ENCODE measurements at regions not wholly inside any gene's neighbourhood (a gene's known extent, or its start where the extent isn't known, plus 50 kb on each side); places are given as distances from the start of the nearest gene placed in this dataset.

DNA sequence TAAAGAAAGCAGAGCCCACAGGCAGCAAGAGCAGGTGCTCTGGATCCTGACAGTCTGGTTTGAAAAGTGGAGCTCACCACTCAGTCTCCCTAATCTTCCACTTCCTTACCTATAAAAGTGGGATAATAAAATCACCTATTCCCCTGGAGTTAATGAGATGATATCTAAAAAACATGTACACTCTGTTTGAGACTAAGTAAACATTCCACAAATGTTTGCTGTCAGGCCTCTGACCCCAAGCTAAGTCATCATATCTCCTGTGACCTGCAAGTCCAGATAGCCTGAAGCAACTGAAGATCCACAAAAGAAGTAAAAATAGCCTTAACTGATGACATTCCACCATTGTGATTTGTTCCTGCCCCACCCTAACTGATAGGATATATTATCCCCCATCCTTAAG, 1324.5 kb downstream of the XPNPEP1 start:
- TF ChIP-seq FOXM1 (IDR thresholded peaks at IDR 0.05; ENCODE audit: borderline replicate concordance) (no peak), FOXA1 (IDR thresholded peaks at IDR 0.05) (no peak), ZNF384 (IDR thresholded peaks at IDR 0.05) (no peak), L3MBTL2 (conservative IDR thresholded peaks at IDR 0.05) (no peak), SP1 (IDR thresholded peaks at IDR 0.05) (no peak), BHLHE40 (IDR thresholded peaks at IDR 0.05; ENCODE audit: borderline replicate concordance) (no peak), NFRKB (IDR thresholded peaks at IDR 0.05) (no peak), CTBP1 (IDR thresholded peaks at IDR 0.05; ENCODE audit: borderline replicate concordance) (no peak), TARDBP (IDR thresholded peaks at IDR 0.05) (no peak), LEF1 (IDR thresholded peaks at IDR 0.05; ENCODE audit: borderline replicate concordance) (no peak), ARNT (IDR thresholded peaks at IDR 0.05) (no peak), SUZ12 (IDR thresholded peaks at IDR 0.05) (no peak), ELF4 (IDR thresholded peaks at IDR 0.05) (no peak)
- TF ChIP-seq, protein P1, sequence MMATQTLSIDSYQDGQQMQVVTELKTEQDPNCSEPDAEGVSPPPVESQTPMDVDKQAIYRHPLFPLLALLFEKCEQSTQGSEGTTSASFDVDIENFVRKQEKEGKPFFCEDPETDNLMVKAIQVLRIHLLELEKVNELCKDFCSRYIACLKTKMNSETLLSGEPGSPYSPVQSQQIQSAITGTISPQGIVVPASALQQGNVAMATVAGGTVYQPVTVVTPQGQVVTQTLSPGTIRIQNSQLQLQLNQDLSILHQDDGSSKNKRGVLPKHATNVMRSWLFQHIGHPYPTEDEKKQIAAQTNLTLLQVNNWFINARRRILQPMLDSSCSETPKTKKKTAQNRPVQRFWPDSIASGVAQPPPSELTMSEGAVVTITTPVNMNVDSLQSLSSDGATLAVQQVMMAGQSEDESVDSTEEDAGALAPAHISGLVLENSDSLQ (IDR thresholded peaks at IDR 0.05): no peak
- ChIA-PET POLR2A (no interaction called here), CTCF (no interaction called here)
- no peak for DNase-seq (ENCODE audit: extremely low spot score)

- CTCF ChIA-PET: no interaction called here
- no peak for DNase-seq (ENCODE audit: extremely low spot score)
- TF ChIP-seq CTBP1 (IDR thresholded peaks at IDR 0.05; ENCODE audit: borderline replicate concordance) (no peak), TARDBP (IDR thresholded peaks at IDR 0.05) (no peak), FOXA1 (IDR thresholded peaks at IDR 0.05) (no peak), NFRKB (IDR thresholded peaks at IDR 0.05) (no peak), SP1 (IDR thresholded peaks at IDR 0.05) (no peak), HDGF (IDR thresholded peaks at IDR 0.05; ENCODE audit: borderline replicate concordance) (no peak), L3MBTL2 (conservative IDR thresholded peaks at IDR 0.05) (no peak), ELF4 (IDR thresholded peaks at IDR 0.05) (no peak), BHLHE40 (IDR thresholded peaks at IDR 0.05; ENCODE audit: borderline replicate concordance) (no peak)
- POLR2A ChIA-PET: no interaction called here
Observed at GRCh38 chr10:108598320-108598695, 1325.0 kb downstream of the XPNPEP1 start.

DNA sequence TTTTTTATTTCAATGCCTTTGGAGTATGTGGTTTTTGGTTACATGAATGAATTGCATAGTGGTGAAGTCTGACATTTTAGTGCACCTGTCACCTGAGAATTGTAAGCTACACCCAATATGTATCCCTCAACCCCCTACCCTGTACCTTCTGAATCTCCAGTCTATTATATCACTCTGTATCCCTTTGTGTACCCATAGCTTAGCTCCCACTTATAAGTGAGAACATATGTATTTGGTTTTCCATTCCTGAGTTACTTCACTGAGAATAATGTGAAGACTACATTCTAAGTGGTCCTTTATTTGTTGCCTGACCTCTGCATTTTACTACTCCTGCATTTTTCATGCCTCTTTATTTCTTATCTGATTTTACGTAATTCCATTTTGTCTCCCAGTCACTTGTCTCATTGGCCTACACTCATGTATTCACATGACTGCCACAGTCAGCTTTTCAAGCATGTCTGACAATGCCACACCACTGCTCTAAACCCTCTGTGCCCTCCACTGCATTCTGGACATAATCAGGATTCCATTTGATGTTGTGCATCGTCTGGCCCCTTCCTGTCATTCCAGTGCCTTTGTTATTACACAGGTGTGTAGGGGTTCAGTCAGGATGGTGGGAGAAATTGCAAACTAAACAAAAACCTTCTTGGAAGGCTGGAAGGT, 1325.5 kb downstream of the XPNPEP1 start:
- POLR2A ChIA-PET: no interaction called here
- CTCF ChIA-PET: no interaction called here
- DNase-seq (ENCODE audit: extremely low spot score): no peak
- TF ChIP-seq, protein P1 (IDR thresholded peaks at IDR 0.05): no peak
- TF ChIP-seq FOXA1 (IDR thresholded peaks at IDR 0.05) (no peak), ELF4 (IDR thresholded peaks at IDR 0.05) (no peak), CTBP1 (IDR thresholded peaks at IDR 0.05; ENCODE audit: borderline replicate concordance) (no peak), ARNT (IDR thresholded peaks at IDR 0.05) (no peak), HDGF (IDR thresholded peaks at IDR 0.05; ENCODE audit: borderline replicate concordance) (no peak), SP1 (IDR thresholded peaks at IDR 0.05) (no peak), ZNF384 (IDR thresholded peaks at IDR 0.05) (no peak), LEF1 (IDR thresholded peaks at IDR 0.05; ENCODE audit: borderline replicate concordance) (no peak), SUZ12 (IDR thresholded peaks at IDR 0.05) (no peak), BHLHE40 (IDR thresholded peaks at IDR 0.05; ENCODE audit: borderline replicate concordance) (no peak), FOXK2 (IDR thresholded peaks at IDR 0.05) (no peak), FOXM1 (IDR thresholded peaks at IDR 0.05; ENCODE audit: borderline replicate concordance) (no peak), TARDBP (IDR thresholded peaks at IDR 0.05) (no peak), NFRKB (IDR thresholded peaks at IDR 0.05) (no peak)

DNA sequence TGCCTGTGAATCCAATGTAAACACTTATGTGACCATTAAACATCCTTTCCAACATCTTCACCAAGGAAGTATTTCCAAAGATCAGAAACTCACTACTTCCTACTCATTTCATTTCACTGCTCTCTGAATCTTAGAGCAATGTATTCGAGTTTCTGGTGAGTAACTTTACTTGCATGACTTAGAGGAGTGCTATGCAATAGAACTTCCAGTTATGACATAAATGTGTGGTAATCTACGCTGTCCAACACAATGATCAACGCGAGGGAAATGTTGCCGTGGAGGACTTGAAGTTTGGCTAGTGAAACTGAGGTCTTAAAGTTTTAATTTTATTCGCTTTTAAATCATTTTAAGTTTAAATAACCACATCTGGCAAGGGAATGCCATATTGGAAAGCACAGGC, 1326.3 kb downstream of the XPNPEP1 start:
- TF ChIP-seq HDGF (IDR thresholded peaks at IDR 0.05; ENCODE audit: borderline replicate concordance) (no peak), SUZ12 (IDR thresholded peaks at IDR 0.05) (no peak), ZNF384 (IDR thresholded peaks at IDR 0.05) (no peak), ELF4 (IDR thresholded peaks at IDR 0.05) (no peak), ARNT (IDR thresholded peaks at IDR 0.05) (no peak), FOXM1 (IDR thresholded peaks at IDR 0.05; ENCODE audit: borderline replicate concordance) (no peak), LEF1 (IDR thresholded peaks at IDR 0.05; ENCODE audit: borderline replicate concordance) (no peak), SP1 (IDR thresholded peaks at IDR 0.05) (no peak), CTBP1 (IDR thresholded peaks at IDR 0.05; ENCODE audit: borderline replicate concordance) (no peak), NFRKB (IDR thresholded peaks at IDR 0.05) (no peak), TARDBP (IDR thresholded peaks at IDR 0.05) (no peak), FOXK2 (IDR thresholded peaks at IDR 0.05) (no peak), FOXA1 (IDR thresholded peaks at IDR 0.05) (no peak), L3MBTL2 (conservative IDR thresholded peaks at IDR 0.05) (no peak), BHLHE40 (IDR thresholded peaks at IDR 0.05; ENCODE audit: borderline replicate concordance) (no peak)
- TF ChIP-seq, protein P1 (IDR thresholded peaks at IDR 0.05): no peak
- POLR2A ChIA-PET: no interaction called here
- DNase-seq (ENCODE audit: extremely low spot score): no peak
- CTCF ChIA-PET: no interaction called here

DNA sequence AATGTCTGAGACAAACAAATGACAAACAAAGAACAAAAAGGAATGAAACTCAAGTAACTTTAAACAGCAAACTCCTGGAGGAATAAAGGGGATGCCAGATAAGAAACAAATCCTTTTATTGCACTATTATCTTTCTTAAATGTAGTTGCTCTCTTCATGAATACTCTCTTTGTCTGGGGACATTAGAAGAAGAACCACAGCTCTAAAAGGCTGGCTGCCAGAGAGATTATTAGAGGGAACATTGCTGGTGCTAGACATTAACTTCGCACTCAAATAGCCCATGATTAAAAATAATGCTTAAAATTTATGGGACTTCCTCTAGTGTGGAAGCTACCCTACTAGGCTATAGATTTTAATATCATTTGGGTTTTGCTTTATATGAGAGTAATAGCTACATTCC, 1330.4 kb downstream of the XPNPEP1 start:
- POLR2A ChIA-PET: no interaction called here
- no peak for TF ChIP-seq L3MBTL2 (conservative IDR thresholded peaks at IDR 0.05)
- TF ChIP-seq FOXK2 (IDR thresholded peaks at IDR 0.05): no peak
- TF ChIP-seq, protein P1 (IDR thresholded peaks at IDR 0.05): no peak
- TF ChIP-seq TARDBP (IDR thresholded peaks at IDR 0.05): no peak
- no peak for TF ChIP-seq CTBP1 (IDR thresholded peaks at IDR 0.05; ENCODE audit: borderline replicate concordance)
- no peak for TF ChIP-seq SUZ12 (IDR thresholded peaks at IDR 0.05)
- TF ChIP-seq ZNF384 (IDR thresholded peaks at IDR 0.05): no peak
- no peak for TF ChIP-seq LEF1 (IDR thresholded peaks at IDR 0.05; ENCODE audit: borderline replicate concordance)
- TF ChIP-seq FOXM1 (IDR thresholded peaks at IDR 0.05; ENCODE audit: borderline replicate concordance): no peak
- TF ChIP-seq HDGF (IDR thresholded peaks at IDR 0.05; ENCODE audit: borderline replicate concordance): no peak
- no peak for TF ChIP-seq BHLHE40 (IDR thresholded peaks at IDR 0.05; ENCODE audit: borderline replicate concordance)
- no peak for TF ChIP-seq FOXA1 (IDR thresholded peaks at IDR 0.05)
- no peak for TF ChIP-seq SP1 (IDR thresholded peaks at IDR 0.05)
- no peak for TF ChIP-seq ELF4 (IDR thresholded peaks at IDR 0.05)
- TF ChIP-seq NFRKB (IDR thresholded peaks at IDR 0.05): no peak
- DNase-seq (ENCODE audit: extremely low spot score): no peak
- CTCF ChIA-PET: interaction anchor here (0.7 kb wide), 1 partner anchor 1077 kb away, joined by 4 read pairs; no protein-coding TSS in a partner anchor

All from HEK293T (cell line).